T-helper 1 cell (primary cell): ENCODE measurements at regions not wholly inside any gene's neighbourhood (a gene's known extent, or its start where the extent isn't known, plus 50 kb on each side); places are given as distances from the start of the nearest gene placed in this dataset.
"Not testable (repeated sequence)": the region's sequence is repeated elsewhere in the genome, so short reads cannot be mapped to it uniquely, and the experiment has no call there.

ENCODE experiments used
- DNase-seq, 5 donors: peaks; one replicate each; pipeline ENCODE4 v3.0.0-alpha.2; 2012 to 2020

DNA sequence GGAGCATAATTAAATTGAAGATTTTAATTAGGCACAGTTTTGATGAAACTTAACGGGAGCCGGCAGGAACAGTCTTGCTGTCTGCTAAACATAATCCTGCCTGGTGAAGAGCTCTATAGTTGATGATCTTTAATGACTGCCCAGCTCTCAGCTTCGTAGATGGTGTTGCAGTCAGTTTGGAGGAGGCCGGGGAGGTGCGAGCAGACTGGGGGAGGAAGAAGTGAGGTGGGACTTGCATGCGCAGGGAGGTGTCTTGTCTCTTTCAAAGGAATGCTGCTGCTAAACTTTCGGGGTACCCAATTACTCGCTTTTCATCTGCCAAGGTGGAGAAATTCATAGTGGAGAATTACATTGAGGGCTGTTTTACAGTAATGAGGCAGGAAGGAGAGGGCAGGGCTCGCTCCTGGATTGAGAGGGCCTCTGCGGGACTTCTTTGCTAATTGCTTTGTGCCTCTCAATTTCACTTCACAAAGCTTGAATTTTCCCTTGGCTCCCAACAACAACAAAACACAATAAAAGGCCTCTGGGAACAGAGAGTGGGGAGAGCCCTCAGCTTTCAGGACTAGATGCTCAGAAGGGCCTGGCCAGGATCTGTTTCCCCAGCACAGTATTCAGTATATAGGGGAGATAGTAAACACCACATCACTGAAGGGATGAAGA lies 257.9 kb upstream of the ADRA1B start:
- DNase-seq, result no peak

DNA sequence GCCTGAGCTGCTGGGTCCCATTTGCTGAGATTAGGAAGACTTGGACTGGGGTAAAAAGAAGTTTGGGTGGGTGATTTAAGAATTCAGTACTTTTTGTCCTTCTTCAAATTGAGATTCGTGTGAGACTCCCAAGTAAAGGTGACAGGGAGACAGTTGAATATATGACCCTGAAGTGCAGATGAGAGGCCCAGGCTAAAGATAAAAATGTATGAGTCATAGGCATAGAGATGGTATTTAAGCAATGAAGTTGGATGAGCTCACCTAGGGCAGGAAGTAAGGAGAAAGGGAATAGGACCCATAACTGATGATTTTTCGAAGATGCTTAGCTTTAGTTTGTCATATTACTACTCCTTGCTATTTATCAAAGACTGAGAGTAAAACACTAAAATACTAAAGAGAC lies 255.9 kb upstream of the ADRA1B start:
- no peak for DNase-seq

DNA sequence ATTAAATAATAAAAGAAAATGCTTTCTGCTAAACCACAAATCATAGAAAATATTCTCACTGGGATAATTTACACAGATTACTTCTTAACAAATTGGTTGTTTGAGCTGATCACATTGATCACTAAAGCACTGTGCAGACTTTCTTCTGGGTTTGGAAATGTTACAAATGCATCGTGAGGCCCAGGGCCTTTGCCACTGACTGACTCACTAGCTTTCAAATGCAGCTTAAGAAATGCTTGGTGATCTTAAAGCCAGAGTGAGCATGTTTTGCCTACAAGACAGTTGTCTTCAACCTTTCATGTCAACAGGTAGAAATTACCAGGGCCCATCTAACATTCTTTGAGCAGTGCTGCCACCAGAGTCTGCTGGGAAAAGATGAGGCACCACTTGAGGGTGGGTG lies 252.3 kb upstream of the ADRA1B start:
- no peak for DNase-seq

DNA sequence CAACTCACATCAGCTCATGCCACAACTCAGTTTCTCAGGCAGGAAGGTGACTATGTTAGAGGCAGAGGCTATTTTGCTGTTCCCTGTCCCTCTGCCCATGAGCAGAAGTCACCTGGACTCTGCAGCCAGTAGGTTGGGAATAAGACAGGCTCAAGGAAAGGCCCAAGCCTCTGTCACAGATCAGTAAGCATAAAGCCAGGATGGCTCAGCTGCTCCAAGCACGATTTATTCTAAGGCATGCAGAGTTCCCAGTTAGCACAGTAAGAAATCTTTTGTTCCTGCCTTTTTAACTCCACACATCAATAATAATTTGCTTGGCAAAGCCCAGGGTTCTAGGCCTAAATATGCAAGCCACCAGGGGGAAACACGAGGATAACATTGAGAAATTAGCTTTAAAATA lies 249.0 kb upstream of the ADRA1B start:
- DNase-seq, result no peak

GRCh38 chr5:159668556-159668955 lies 247.7 kb upstream of the ADRA1B start:
- no peak for DNase-seq

GRCh38 chr5:159669559-159669958 lies 246.7 kb upstream of the ADRA1B start:
- no peak for DNase-seq

- DNase-seq, result no peak
Observed at GRCh38 chr5:159671886-159672285, 244.4 kb upstream of the ADRA1B start.

GRCh38 chr5:159673538-159673937 lies 242.7 kb upstream of the ADRA1B start:
- DNase-seq, result no peak

GRCh38 chr5:159678657-159679392 lies 237.5 kb upstream of the ADRA1B start:
- DNase-seq, result no peak

- no peak for DNase-seq
Observed at GRCh38 chr5:159680095-159680494, 236.2 kb upstream of the ADRA1B start.

GRCh38 chr5:159681661-159682060 lies 234.6 kb upstream of the ADRA1B start:
- no peak for DNase-seq

- DNase-seq, result no peak
Observed at GRCh38 chr5:159682623-159683022, 233.7 kb upstream of the ADRA1B start.

DNA sequence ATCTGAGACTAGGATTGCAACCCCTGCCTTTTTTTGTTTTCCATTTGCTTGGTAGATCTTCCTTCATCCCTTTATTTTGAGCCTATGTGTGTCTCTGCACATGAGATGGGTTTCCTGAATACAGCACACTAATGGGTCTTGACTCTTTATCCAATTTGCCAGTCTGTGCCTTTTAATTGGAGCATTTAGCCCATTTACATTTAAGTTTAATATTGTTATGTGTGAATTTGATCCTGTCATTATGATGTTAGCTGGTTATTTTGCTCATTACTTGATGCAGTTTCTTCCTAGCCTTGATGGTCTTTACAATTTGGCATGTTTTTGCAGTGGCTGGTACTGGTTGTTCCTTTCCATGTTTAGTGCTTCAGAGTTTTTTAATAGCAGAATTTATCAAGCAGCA lies 228.4 kb upstream of the ADRA1B start:
- DNase-seq, result not testable (repeated sequence)

- no peak for DNase-seq
Observed at GRCh38 chr5:159695741-159696294, 220.5 kb upstream of the ADRA1B start.

DNA sequence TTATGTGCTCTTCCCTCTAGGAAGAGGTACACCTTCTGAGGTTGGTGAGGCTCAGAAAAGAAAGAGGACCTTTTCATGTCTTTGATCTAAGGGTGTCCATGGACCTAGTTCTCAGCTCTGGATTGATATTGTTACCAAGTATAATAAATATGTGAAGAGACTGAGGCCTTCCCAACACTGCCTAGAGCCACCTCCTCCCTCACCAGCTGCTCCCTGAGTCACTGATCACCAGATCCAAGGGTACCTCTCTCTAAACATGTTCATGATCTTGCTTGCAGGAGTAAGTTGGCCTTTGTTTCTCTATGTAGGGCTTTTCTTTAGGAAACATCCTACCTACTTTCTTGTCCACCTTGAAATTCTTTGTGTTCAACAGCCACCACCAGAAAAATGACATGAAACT lies 218.8 kb upstream of the ADRA1B start:
- no peak for DNase-seq

DNA sequence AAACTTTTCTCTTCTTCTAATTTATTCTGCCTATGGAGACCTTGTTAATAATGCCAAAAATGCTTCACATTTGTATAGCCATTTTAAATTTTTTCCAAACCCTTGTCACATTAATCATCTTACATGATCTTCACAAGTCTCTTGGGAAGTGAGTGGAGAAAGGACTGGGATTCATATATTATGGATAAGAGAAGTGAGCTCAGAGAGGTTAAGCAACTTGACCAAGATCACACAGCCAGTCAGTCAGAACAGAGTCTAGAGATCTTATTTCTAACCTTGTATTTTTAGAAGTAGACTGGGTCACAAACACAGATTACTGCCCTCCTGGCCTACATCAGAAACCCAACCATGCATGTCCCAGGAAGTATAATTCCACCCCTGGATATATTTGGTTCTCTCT lies 218.0 kb upstream of the ADRA1B start:
- DNase-seq, result no peak

DNA sequence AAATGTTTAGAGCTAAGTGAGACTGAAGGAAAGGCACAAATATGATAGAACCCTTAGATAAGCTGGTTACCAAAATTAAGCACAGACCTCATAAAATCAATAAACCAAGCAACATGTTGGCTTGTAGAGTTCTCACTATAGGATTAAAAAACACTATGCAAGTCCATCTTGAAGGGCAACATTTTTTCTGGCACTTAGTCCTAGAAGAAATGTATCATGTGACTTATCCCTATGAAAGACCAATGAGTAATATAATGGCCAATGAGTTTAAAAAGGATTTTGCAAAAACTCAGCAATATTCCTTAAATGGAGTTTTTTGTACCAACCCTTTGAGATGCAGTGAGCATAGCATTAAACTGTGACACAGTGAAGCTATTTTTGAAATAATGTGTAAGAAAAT lies 216.3 kb upstream of the ADRA1B start:
- no peak for DNase-seq

- DNase-seq, result no peak
Observed at GRCh38 chr5:159702301-159702700, 214.0 kb upstream of the ADRA1B start.

DNA sequence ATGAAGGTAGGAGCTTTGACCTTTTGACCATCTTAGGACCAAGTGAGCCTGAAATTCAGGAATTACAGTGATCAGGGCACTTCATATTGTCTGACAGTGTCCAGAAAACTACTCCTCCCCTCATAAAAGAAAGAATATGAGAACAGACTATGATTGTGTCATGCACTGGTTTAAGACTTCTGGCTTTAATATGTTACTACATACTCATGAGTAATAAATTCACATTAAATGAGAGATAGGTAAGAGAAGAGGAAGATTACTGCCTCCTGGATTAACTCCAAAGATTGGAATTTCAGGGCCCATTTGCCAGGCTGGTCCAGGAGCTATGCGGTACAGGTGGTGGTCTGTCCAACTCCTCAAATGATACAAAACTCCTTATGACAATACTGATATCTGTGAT lies 213.5 kb upstream of the ADRA1B start:
- no peak for DNase-seq

DNA sequence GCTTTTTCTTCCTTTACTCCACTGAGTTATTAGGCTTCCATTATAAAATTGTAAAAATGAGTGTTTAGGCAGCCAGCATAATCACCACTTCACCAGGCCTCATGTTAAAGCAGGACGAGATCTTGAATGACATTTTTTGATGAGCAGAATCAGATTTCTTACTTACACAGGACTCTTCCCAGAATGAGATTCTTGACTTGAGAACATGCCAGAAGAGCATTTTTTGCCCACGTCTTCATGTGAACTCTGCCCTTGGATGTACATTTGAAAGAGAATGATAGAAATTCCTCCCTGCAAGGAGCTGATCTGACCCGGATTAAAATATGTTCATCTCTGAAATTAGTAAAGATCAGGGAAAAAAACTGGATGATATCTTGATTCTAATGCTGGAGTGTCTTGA lies 212.1 kb upstream of the ADRA1B start:
- no peak for DNase-seq

DNA sequence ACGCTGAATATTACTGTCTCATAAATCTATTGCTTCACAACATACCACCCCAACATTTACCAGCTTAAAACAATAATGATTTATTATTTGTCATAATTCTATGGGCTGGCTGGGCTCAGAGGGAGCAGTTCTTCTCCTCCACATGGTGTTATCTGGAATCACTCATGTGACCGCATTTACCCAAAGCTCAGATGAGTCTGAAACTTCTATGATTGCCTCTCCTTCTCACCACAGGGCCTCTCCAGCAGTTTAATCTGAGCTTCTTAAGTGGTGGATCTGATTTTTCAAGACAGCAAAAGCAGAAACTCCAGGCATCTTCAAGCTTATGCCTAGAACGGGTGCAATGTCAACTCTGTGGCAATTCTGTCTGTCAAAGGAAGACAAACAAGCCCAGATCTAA lies 210.3 kb upstream of the ADRA1B start:
- no peak for DNase-seq

- DNase-seq, result no peak
Observed at GRCh38 chr5:159708090-159708489, 208.2 kb upstream of the ADRA1B start.

DNA sequence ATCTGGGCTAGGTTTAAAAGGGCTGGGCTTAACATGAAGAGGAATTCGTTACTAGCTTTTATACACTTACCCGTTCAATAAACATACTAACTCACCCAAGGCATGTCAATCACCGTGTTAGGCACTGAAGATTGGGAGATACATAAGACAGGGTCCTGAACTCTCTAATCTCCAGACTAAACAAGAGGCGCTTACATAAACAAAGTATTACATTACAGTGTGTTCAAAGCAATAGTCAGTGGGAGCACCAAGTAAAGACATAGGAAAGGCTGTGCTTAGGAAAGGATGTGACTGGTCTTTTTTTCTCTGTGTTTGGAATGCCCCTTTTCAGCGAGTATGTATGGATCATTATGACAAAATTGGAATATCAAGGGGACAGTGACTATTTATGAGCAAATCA lies 203.6 kb upstream of the ADRA1B start:
- DNase-seq, result no peak

- DNase-seq, result no peak
Observed at GRCh38 chr5:159713254-159713653, 203.0 kb upstream of the ADRA1B start.

GRCh38 chr5:159713773-159714172 lies 202.5 kb upstream of the ADRA1B start:
- DNase-seq, result no peak
